WTC11 (cell line): ENCODE measurements at regions not wholly inside any gene's neighbourhood (a gene's known extent, or its start where the extent isn't known, plus 50 kb on each side); places are given as distances from the start of the nearest gene placed in this dataset.
"Not testable (repeated sequence)": the region's sequence is repeated elsewhere in the genome, so short reads cannot be mapped to it uniquely, and the experiment has no call there.

Experiments
- ATAC-seq: fragments of 200-7000 bp; cut with Tn5 transposase; 2 replicates; pipeline ENCODE4 v1.10.0; 2021; ENCODE audit warnings: mild to moderate bottlenecking, moderate library complexity
- CTCF ChIA-PET: fragments of 300-600 bp; sonication (Branson Sonifier 250); formaldehyde crosslinking; loops from one replicate; lab custom pipeline; 2021; ENCODE audit warnings: antibody characterized with exemption; lab: Charles Lee
- POLR2A ChIA-PET: fragments of 350-600 bp; sonication (Branson Sonifier 250); formaldehyde crosslinking; loops from one replicate; lab custom pipeline; 2021; ENCODE audit warnings: antibody characterized with exemption; lab: Charles Lee
- DNase-seq: peaks from one replicate; pipeline ENCODE4 v3.0.0; 2021; ENCODE audit warnings: low spot score
- H3K27ac Mint-ChIP-seq: 2 replicates; pipeline ENCODE4 v1.8.0; 2021; ENCODE audit warnings: mixed read lengths
- H3K27me3 Mint-ChIP-seq: 2 replicates; pipeline ENCODE4 v1.8.0; 2021; ENCODE audit warnings: low read depth, mild to moderate bottlenecking, moderate library complexity, mixed read lengths
- H3K36me3 Mint-ChIP-seq: 2 replicates; pipeline ENCODE4 v1.8.0; 2021; ENCODE audit warnings: mixed read lengths
- H3K4me1 Mint-ChIP-seq: 2 replicates; pipeline ENCODE4 v1.8.0; 2022; ENCODE audit warnings: mixed read lengths
- H3K4me3 Mint-ChIP-seq: 2 replicates; pipeline ENCODE4 v1.8.0; 2021; ENCODE audit warnings: mild to moderate bottlenecking, moderate library complexity, mixed read lengths
- H3K9me3 Mint-ChIP-seq: 2 replicates; pipeline ENCODE4 v1.8.0; 2021; ENCODE audit warnings: mixed read lengths
- AR ChIP-seq: fragments of 250-450 bp; sonication (Bioruptor Pico); IDR thresholded peaks from 2 replicates; pipeline ENCODE4 v1.9.0; 2021; ENCODE audit warnings: mild to moderate bottlenecking
- FOXK1 ChIP-seq: sonication (generic); formaldehyde crosslinking; IDR thresholded peaks from 2 replicates; pipeline ENCODE4 v1.8.0; 2022; ENCODE audit warnings: mild to moderate bottlenecking, moderate library complexity, missing genetic modification reagents
- FOXP4 ChIP-seq: sonication (generic); formaldehyde crosslinking; IDR thresholded peaks from 2 replicates; pipeline ENCODE4 v1.8.0; 2022; ENCODE audit warnings: mild to moderate bottlenecking, missing genetic modification reagents
- GTF2I ChIP-seq: fragments of 250-450 bp; sonication (Bioruptor Pico); conservative IDR thresholded peaks from 2 replicates; pipeline ENCODE4 v1.4.0; 2021; ENCODE audit warnings: mild to moderate bottlenecking
- RELA ChIP-seq: sonication (generic); formaldehyde crosslinking; IDR thresholded peaks from 2 replicates; pipeline ENCODE4 v1.8.1; 2022; ENCODE audit warnings: missing genetic modification reagents, mild to moderate bottlenecking, borderline replicate concordance
- SMAD3 ChIP-seq: sonication (generic); formaldehyde crosslinking; IDR thresholded peaks from 2 replicates; pipeline ENCODE4 v1.8.0; 2022; ENCODE audit warnings: missing genetic modification reagents, mild to moderate bottlenecking, borderline replicate concordance
- STAT6 ChIP-seq: sonication (generic); formaldehyde crosslinking; conservative IDR thresholded peaks from 2 replicates; pipeline ENCODE4 v1.8.1; 2023; ENCODE audit warnings: mild to moderate bottlenecking, low read depth, missing genetic modification reagents, moderate library complexity
- ZNF121 ChIP-seq: sonication (generic); formaldehyde crosslinking; IDR thresholded peaks from 2 replicates; pipeline ENCODE4 v1.8.0; 2023; ENCODE audit warnings: missing genetic modification reagents
- ZNF396 ChIP-seq: fragments of 250-450 bp; sonication (Bioruptor Pico); IDR thresholded peaks from 2 replicates; pipeline ENCODE4 v1.8.0; 2021; ENCODE audit warnings: mild to moderate bottlenecking, moderate library complexity, borderline replicate concordance
- ZNF416 ChIP-seq: fragments of 250-450 bp; sonication (Bioruptor Pico); IDR thresholded peaks from 2 replicates; pipeline ENCODE4 v1.9.0; 2021; ENCODE audit warnings: mild to moderate bottlenecking, inconsistent platforms
- ZNF425 ChIP-seq: fragments of 250-450 bp; sonication (Bioruptor Pico); conservative IDR thresholded peaks from 2 replicates; pipeline ENCODE4 v1.9.0; 2021; ENCODE audit warnings: mild to moderate bottlenecking
- ZNF512 ChIP-seq: sonication (generic); formaldehyde crosslinking; IDR thresholded peaks from 2 replicates; pipeline ENCODE4 v1.8.1; 2022; ENCODE audit warnings: missing genetic modification reagents, borderline replicate concordance
- ZSCAN18 ChIP-seq: fragments of 250-450 bp; sonication (Bioruptor Pico); IDR thresholded peaks from 2 replicates; pipeline ENCODE4 v2.1.2; 2022; ENCODE audit warnings: mild to moderate bottlenecking, moderate library complexity
- TF ChIP-seq, protein P1 (sequence below): sonication (generic); formaldehyde crosslinking; IDR thresholded peaks from 2 replicates; pipeline ENCODE4 v1.8.1; 2023; ENCODE audit warnings: mild to moderate bottlenecking, missing genetic modification reagents

DNA sequence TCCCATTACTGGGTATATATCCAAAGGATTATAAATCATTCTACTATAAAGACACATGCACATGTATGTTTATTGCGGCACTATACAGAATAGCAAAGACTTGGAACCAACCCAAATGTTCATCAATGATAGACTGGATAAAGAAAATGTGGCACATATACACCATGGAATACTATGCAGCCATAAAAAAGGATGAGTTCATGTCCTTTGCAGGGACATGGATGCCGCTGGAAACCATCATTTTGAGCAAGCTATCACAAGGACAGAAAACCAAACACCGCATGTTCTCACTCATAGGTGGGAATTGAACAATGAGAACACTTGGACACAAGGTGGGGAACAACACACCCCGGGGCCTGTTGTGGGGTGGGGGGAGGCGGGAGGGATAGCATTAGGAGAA, 57.0 kb upstream of the NEUROD1 start:
- H3K4me3 Mint-ChIP-seq, DNase-seq, H3K36me3 Mint-ChIP-seq, H3K4me1 Mint-ChIP-seq, CTCF ChIA-PET, H3K27me3 Mint-ChIP-seq, ATAC-seq, H3K27ac Mint-ChIP-seq, POLR2A ChIA-PET: not testable (repeated sequence)
- H3K9me3 Mint-ChIP-seq, result peaks cover 23% of the 10 kb centered on the region

DNA sequence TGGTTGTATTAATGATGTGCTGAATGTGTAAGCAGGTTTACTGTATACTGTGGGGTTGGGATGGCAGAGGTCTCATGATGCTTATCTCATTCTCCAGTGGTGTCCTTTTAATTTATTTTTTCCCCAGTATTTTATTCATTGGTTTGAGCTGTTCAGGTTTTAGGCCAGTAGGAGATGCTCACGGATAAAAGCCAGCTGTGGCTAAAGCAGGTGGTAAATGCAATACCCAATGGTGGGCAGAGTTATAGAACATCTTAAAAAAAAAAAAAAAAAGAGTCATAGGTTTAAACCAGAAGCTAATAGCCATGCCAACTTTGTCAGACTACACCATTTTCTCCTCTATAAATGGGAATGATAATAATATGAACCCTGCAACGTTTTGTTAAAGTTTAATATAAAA, 57.8 kb upstream of the NEUROD1 start:
- ATAC-seq, result peak; percentile 86
- ChIA-PET POLR2A (no interaction called here), CTCF (interaction anchor here (0.6 to 1.3 kb wide), 6 partner anchors 23 to 335 kb away, joined by 3 to 8 read pairs (median 3); no protein-coding TSS in a partner anchor)
- no peak overlapping the region for H3K27ac Mint-ChIP-seq
- peaks cover 16% of the 10 kb centered on the region for H3K9me3 Mint-ChIP-seq
- no peaks in the 10 kb centered on the region for H3K36me3 Mint-ChIP-seq
- no peak overlapping the region for H3K4me3 Mint-ChIP-seq
- peaks cover 2% of the 10 kb centered on the region; the same call in 1 of the 2 replicates for H3K4me1 Mint-ChIP-seq
- no peak for DNase-seq
- peaks cover 8% of the 10 kb centered on the region for H3K27me3 Mint-ChIP-seq
- TF ChIP-seq ZNF121 (CRISPR knock-in tag), result no peak
- no peak for TF ChIP-seq ZSCAN18 (CRISPR knock-in tag)
- no peak for TF ChIP-seq ZNF425 (CRISPR knock-in tag)
- no peak for TF ChIP-seq SMAD3 (CRISPR knock-in tag)
- TF ChIP-seq AR (CRISPR knock-in tag), result no peak
- no peak for TF ChIP-seq GTF2I (CRISPR knock-in tag)
- TF ChIP-seq, protein P1, sequence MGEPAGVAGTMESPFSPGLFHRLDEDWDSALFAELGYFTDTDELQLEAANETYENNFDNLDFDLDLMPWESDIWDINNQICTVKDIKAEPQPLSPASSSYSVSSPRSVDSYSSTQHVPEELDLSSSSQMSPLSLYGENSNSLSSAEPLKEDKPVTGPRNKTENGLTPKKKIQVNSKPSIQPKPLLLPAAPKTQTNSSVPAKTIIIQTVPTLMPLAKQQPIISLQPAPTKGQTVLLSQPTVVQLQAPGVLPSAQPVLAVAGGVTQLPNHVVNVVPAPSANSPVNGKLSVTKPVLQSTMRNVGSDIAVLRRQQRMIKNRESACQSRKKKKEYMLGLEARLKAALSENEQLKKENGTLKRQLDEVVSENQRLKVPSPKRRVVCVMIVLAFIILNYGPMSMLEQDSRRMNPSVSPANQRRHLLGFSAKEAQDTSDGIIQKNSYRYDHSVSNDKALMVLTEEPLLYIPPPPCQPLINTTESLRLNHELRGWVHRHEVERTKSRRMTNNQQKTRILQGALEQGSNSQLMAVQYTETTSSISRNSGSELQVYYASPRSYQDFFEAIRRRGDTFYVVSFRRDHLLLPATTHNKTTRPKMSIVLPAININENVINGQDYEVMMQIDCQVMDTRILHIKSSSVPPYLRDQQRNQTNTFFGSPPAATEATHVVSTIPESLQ, result no peak
- TF ChIP-seq ZNF416 (CRISPR knock-in tag), result no peak
- TF ChIP-seq STAT6 (CRISPR knock-in tag), result no peak
- TF ChIP-seq RELA (CRISPR knock-in tag), result no peak
- TF ChIP-seq FOXK1 (CRISPR knock-in tag), result no peak
- no peak for TF ChIP-seq ZNF512 (CRISPR knock-in tag)
- TF ChIP-seq ZNF396 (CRISPR knock-in tag), result no peak
- no peak for TF ChIP-seq FOXP4 (CRISPR knock-in tag)
